H9 (cell line): ENCODE measurements at regions not wholly inside any gene's neighbourhood (a gene's known extent, or its start where the extent isn't known, plus 50 kb on each side); places are given as distances from the start of the nearest gene placed in this dataset.

Experiments
- DNase-seq: peaks from one replicate; pipeline ENCODE4 v3.0.0-alpha.2; 2017
- H2AFZ ChIP-seq: one replicate; pipeline ENCODE4 v1.6.1; 2013; ENCODE audit warnings: mild to moderate bottlenecking, low read length, control low read depth, moderate library complexity
- H2AK5ac ChIP-seq: 2 replicates; pipeline ENCODE4 v1.6.1; 2013; ENCODE audit warnings: low read length, control low read depth, mixed read lengths; ENCODE audit not compliant: insufficient read length
- H2BK120ac ChIP-seq: one replicate; pipeline ENCODE4 v1.6.1; 2013; ENCODE audit warnings: low read depth, mild to moderate bottlenecking, low read length, control low read depth, inconsistent platforms; ENCODE audit not compliant: poor library complexity, severe bottlenecking
- H2BK12ac ChIP-seq: 2 replicates; pipeline ENCODE4 v1.6.1; 2013; ENCODE audit warnings: low read length, control low read depth, mixed read lengths, low read depth; ENCODE audit not compliant: insufficient read length
- H2BK15ac ChIP-seq: 2 replicates; pipeline ENCODE4 v1.6.1; 2013; ENCODE audit warnings: low read depth, low read length, control low read depth
- H2BK20ac ChIP-seq: one replicate; pipeline ENCODE4 v1.6.1; 2013; ENCODE audit warnings: low read depth, mild to moderate bottlenecking, low read length, control low read depth, inconsistent platforms; ENCODE audit not compliant: poor library complexity, severe bottlenecking
- H2BK5ac ChIP-seq: 2 replicates; pipeline ENCODE4 v1.6.1; 2013; ENCODE audit warnings: low read length, control low read depth, mixed read lengths; ENCODE audit not compliant: insufficient read length
- H3K14ac ChIP-seq: 2 replicates; pipeline ENCODE4 v1.6.1; 2013; ENCODE audit warnings: low read length, control low read depth; ENCODE audit not compliant: insufficient read depth
- H3K18ac ChIP-seq: 2 replicates; pipeline ENCODE4 v1.6.1; 2013; ENCODE audit warnings: low read depth, mild to moderate bottlenecking, mixed read lengths, low read length, control low read depth; ENCODE audit not compliant: insufficient read length
- H3K23ac ChIP-seq: 2 replicates; pipeline ENCODE4 v1.6.1; 2013; ENCODE audit warnings: low read length, control low read depth, mixed read lengths, low read depth; ENCODE audit not compliant: insufficient read length
- H3K23me2 ChIP-seq: 2 replicates; pipeline ENCODE4 v1.6.1; 2013; ENCODE audit warnings: low read depth, mild to moderate bottlenecking, mixed read lengths, low read length, control low read depth; ENCODE audit not compliant: insufficient read length, poor library complexity, severe bottlenecking
- H3K27ac ChIP-seq: 2 replicates; pipeline ENCODE4 v1.5.1; 2013; ENCODE audit warnings: low read length, control low read depth, mixed read lengths, low read depth; ENCODE audit not compliant: insufficient read length
- H3K27me3 ChIP-seq: 2 replicates; pipeline ENCODE4 v1.6.1; 2013; ENCODE audit warnings: low read length, control low read depth, inconsistent platforms; ENCODE audit not compliant: insufficient read depth
- H3K4ac ChIP-seq: 2 replicates; pipeline ENCODE4 v1.6.1; 2013; ENCODE audit warnings: low read depth, mild to moderate bottlenecking, control low read depth, inconsistent platforms, low read length, moderate library complexity
- H3K4me1 ChIP-seq: 2 replicates; pipeline ENCODE4 v1.6.1; 2013; ENCODE audit warnings: low read length, control low read depth, inconsistent platforms; ENCODE audit not compliant: insufficient read depth
- H3K4me2 ChIP-seq: 2 replicates; pipeline ENCODE4 v1.6.1; 2013; ENCODE audit warnings: low read length, control low read depth, mixed read lengths; ENCODE audit not compliant: insufficient read length, insufficient read depth
- H3K56ac ChIP-seq: 2 replicates; pipeline ENCODE4 v1.6.1; 2013; ENCODE audit warnings: low read depth, mild to moderate bottlenecking, mixed read lengths, low read length, control low read depth; ENCODE audit not compliant: insufficient read length
- H3K79me1 ChIP-seq: 2 replicates; pipeline ENCODE4 v1.6.1; 2013; ENCODE audit warnings: low read depth, mild to moderate bottlenecking, moderate library complexity, low read length, control low read depth, inconsistent platforms; ENCODE audit not compliant: insufficient read depth, poor library complexity, severe bottlenecking
- H3K79me2 ChIP-seq: 2 replicates; pipeline ENCODE4 v1.6.1; 2013; ENCODE audit warnings: low read length, control low read depth, inconsistent platforms; ENCODE audit not compliant: insufficient read depth
- H3K9ac ChIP-seq: 2 replicates; pipeline ENCODE4 v1.6.1; 2013; ENCODE audit warnings: low read length, control low read depth, mixed read lengths; ENCODE audit not compliant: insufficient read length; ENCODE audit errors: extremely low read depth
- H3K9me3 ChIP-seq: one replicate; pipeline ENCODE4 v1.6.1; 2013; ENCODE audit warnings: low read depth, low read length, inconsistent platforms; ENCODE audit not compliant: control insufficient read depth
- H3T11ph ChIP-seq: one replicate; pipeline ENCODE4 v1.6.1; 2013; ENCODE audit warnings: mild to moderate bottlenecking, low read length, control low read depth, inconsistent platforms
- H4K20me1 ChIP-seq: one replicate; pipeline ENCODE4 v1.6.1; 2013; ENCODE audit not compliant: control insufficient read depth, insufficient read length, insufficient read depth
- H4K5ac ChIP-seq: 2 replicates; pipeline ENCODE4 v1.6.1; 2013; ENCODE audit warnings: low read depth, mild to moderate bottlenecking, mixed read lengths, low read length, control low read depth; ENCODE audit not compliant: insufficient read length
- H4K8ac ChIP-seq: replicated peaks from 2 replicates; pipeline ENCODE4 v1.6.1; 2013; ENCODE audit warnings: low read length, control low read depth, mixed read lengths, low read depth; ENCODE audit not compliant: insufficient read length
- H4K91ac ChIP-seq: 2 replicates; pipeline ENCODE4 v1.6.1; 2013; ENCODE audit warnings: low read depth, mild to moderate bottlenecking, moderate library complexity, mixed read lengths, low read length, control low read depth; ENCODE audit not compliant: insufficient read length
- H3K27ac Mint-ChIP-seq, 3 experiments: 2 replicates in 2 of 3; 3 replicates in 1 of 3; pipeline ENCODE4 v1.8.0; 2020 to 2021; ENCODE audit warnings: mixed read lengths in 3 of 3, mild to moderate bottlenecking in 1 of 3, moderate library complexity in 1 of 3
- H3K27me3 Mint-ChIP-seq: 2 replicates; pipeline ENCODE4 v1.8.0; 2021; ENCODE audit warnings: low read depth, mild to moderate bottlenecking, moderate library complexity, mixed read lengths
- H3K36me3 Mint-ChIP-seq, 3 experiments: 2 replicates in 2 of 3; 3 replicates in 1 of 3; pipeline ENCODE4 v1.8.0; 2020 to 2021; ENCODE audit warnings: low read depth in 3 of 3, mixed read lengths in 3 of 3; ENCODE audit not compliant: insufficient read depth in 1 of 3
- H3K4me1 Mint-ChIP-seq, 2 experiments: 2 replicates each; pipeline ENCODE4 v1.8.0; 2020; ENCODE audit warnings: mixed read lengths in 2 of 2
- H3K4me3 Mint-ChIP-seq, 2 experiments: 2 replicates in 1 of 2; 3 replicates in 1 of 2; pipeline ENCODE4 v1.8.0; 2020 to 2021; ENCODE audit warnings: mild to moderate bottlenecking in 2 of 2, mixed read lengths in 2 of 2, moderate library complexity in 1 of 2
- H3K9me3 Mint-ChIP-seq, 2 experiments: 2 replicates in 1 of 2; 3 replicates in 1 of 2; pipeline ENCODE4 v1.8.0; 2020; ENCODE audit warnings: mild to moderate bottlenecking in 2 of 2, mixed read lengths in 2 of 2, moderate library complexity in 1 of 2
- WGBS: extraction: QIAGEN DNeasy Blood & Tissue Kit; methylation state at CpG from one replicate; pipeline ENCODE4 v1.1.7; 2013; ENCODE audit warnings: missing lambda C conversion rate, low lambda C conversion rate, mixed read lengths; ENCODE audit not compliant: insufficient read length; ENCODE audit errors: extremely low coverage; 5-methylcytosine and 5-hydroxymethylcytosine counted together
- TF ChIP-seq, protein P1 (sequence below): fragments of 200-600 bp; sonication (generic); conservative IDR thresholded peaks from 3 replicates; pipeline ENCODE4 v1.8.0; 2021; ENCODE audit warnings: antibody characterized with exemption, mild to moderate bottlenecking

DNA sequence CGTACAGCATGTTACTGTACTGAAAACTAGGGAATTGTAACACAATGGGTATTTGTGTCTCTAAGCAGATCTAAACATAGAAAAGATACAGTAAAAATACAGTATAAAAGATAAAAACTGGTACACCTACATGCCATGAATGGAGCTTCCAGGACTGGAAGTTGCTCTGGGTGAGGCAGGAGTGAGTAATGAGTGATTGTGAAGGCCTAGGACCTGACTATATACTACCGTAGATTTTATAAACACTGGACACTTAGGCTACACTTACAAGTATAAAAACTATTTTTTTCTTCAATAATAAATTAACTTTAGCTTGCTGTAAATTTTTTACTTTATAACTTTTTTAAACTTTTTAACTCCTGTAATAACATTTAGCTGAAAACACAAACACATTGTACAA, 324.4 kb upstream of the TNP1 start:
- H3K9me3 Mint-ChIP-seq = no peaks in the 10 kb centered on the region
- Histone ChIP-seq H3K14ac (no peak overlapping the region), H3K56ac (no peak overlapping the region), H3K4me2 (no peak overlapping the region), H2BK120ac (no peak overlapping the region), H4K20me1 (no peaks in the 10 kb centered on the region), H3K27me3 (no peaks in the 10 kb centered on the region), H3K27ac (no peak overlapping the region), H2BK15ac (no peak overlapping the region), H3K18ac (no peak overlapping the region), H4K91ac (no peak overlapping the region), H2AK5ac (no peak overlapping the region), H3K4me1 (peaks cover 3% of the 10 kb centered on the region; the same call in 1 of the 2 replicates), H3K23ac (no peak overlapping the region), H2AFZ (no peak overlapping the region), H2BK5ac (no peak overlapping the region), H4K5ac (no peak overlapping the region), H3T11ph (no peak overlapping the region), H3K23me2 (no peaks in the 10 kb centered on the region), H4K8ac (no peak overlapping the region), H3K79me2 (no peaks in the 10 kb centered on the region), H3K9ac (no peak overlapping the region), H3K9me3 (no peaks in the 10 kb centered on the region), H3K4ac (no peak overlapping the region), H2BK20ac (no peak overlapping the region), H2BK12ac (no peak overlapping the region), H3K79me1 (no peaks in the 10 kb centered on the region)
- H3K4me3 Mint-ChIP-seq = no peak overlapping the region
- peaks cover 6 to 8% of the 10 kb centered on the region in 2 experiments for H3K4me1 Mint-ChIP-seq
- TF ChIP-seq, protein P1, sequence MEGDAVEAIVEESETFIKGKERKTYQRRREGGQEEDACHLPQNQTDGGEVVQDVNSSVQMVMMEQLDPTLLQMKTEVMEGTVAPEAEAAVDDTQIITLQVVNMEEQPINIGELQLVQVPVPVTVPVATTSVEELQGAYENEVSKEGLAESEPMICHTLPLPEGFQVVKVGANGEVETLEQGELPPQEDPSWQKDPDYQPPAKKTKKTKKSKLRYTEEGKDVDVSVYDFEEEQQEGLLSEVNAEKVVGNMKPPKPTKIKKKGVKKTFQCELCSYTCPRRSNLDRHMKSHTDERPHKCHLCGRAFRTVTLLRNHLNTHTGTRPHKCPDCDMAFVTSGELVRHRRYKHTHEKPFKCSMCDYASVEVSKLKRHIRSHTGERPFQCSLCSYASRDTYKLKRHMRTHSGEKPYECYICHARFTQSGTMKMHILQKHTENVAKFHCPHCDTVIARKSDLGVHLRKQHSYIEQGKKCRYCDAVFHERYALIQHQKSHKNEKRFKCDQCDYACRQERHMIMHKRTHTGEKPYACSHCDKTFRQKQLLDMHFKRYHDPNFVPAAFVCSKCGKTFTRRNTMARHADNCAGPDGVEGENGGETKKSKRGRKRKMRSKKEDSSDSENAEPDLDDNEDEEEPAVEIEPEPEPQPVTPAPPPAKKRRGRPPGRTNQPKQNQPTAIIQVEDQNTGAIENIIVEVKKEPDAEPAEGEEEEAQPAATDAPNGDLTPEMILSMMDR = no peak
- no CpG with 5 or more reads among the region's 2 CpGs for WGBS
- H3K27ac Mint-ChIP-seq = no peak overlapping the region
- DNase-seq = no peak
- no peaks in the 10 kb centered on the region for H3K36me3 Mint-ChIP-seq
- peaks cover 9% of the 10 kb centered on the region for H3K27me3 Mint-ChIP-seq
